Spleen (tissue), 7 donors: ENCODE measurements at regions not wholly inside any gene's neighbourhood (a gene's known extent, or its start where the extent isn't known, plus 50 kb on each side); places are given as distances from the start of the nearest gene placed in this dataset.

Experiments used
- POLR2A ChIP-seq, 3 donors: fragments of 450-650 bp; IDR thresholded peaks; one replicate each; pipeline ENCODE4 v1.5.1; 2017; ENCODE audit warnings: antibody characterized with exemption in 3 of 3, mild to moderate bottlenecking in 1 of 3
- POLR2AphosphoS5 ChIP-seq, 3 donors: sonication (generic); formaldehyde crosslinking; IDR thresholded peaks; one replicate each; pipeline ENCODE4 v1.5.1; 2017; ENCODE audit warnings: antibody characterized with exemption in 3 of 3
- TF ChIP-seq, protein P1 (sequence below), 11 experiments: fragments of 200-600 bp in 7 of 11; fragments of 450-650 bp in 4 of 11; sonication (generic) in 4 of 11; IDR thresholded peaks in 8 of 11; conservative IDR thresholded peaks in 3 of 11; 1 replicate in 7 of 11; 2 replicates in 4 of 11; pipeline versions ENCODE4 v1.4.0 to v1.8.0; 2016 to 2021; ENCODE audit warnings: antibody characterized with exemption in 11 of 11, inconsistent platforms in 4 of 11, mild to moderate bottlenecking in 1 of 11
- donor health status: DM: no; HTN: no; CAD: no; lungs with moderate emphysema.
- donor health status: DM: no; HTN: no; CAD: no.
- donor health status: DM: no; HTN: no; CAD: no.

GRCh38 chr5:6286404-6286803 is 91.9 kb downstream of the MED10 start:
- TF ChIP-seq, protein P1, sequence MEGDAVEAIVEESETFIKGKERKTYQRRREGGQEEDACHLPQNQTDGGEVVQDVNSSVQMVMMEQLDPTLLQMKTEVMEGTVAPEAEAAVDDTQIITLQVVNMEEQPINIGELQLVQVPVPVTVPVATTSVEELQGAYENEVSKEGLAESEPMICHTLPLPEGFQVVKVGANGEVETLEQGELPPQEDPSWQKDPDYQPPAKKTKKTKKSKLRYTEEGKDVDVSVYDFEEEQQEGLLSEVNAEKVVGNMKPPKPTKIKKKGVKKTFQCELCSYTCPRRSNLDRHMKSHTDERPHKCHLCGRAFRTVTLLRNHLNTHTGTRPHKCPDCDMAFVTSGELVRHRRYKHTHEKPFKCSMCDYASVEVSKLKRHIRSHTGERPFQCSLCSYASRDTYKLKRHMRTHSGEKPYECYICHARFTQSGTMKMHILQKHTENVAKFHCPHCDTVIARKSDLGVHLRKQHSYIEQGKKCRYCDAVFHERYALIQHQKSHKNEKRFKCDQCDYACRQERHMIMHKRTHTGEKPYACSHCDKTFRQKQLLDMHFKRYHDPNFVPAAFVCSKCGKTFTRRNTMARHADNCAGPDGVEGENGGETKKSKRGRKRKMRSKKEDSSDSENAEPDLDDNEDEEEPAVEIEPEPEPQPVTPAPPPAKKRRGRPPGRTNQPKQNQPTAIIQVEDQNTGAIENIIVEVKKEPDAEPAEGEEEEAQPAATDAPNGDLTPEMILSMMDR (IDR thresholded peaks at IDR 0.05 in 8 of 11, conservative IDR thresholded peaks at IDR 0.05 in 3 of 11): no peak
- no peak for TF ChIP-seq POLR2AphosphoS5 (IDR thresholded peaks at IDR 0.05)
- TF ChIP-seq POLR2A (IDR thresholded peaks at IDR 0.05): no peak
